ENCODE measurements at regions not wholly inside any gene's neighbourhood (a gene's known extent, or its start where the extent isn't known, plus 50 kb on each side); places are given as distances from the start of the nearest gene placed in this dataset.
"Not testable (repeated sequence)": the region's sequence is repeated elsewhere in the genome, so short reads cannot be mapped to it uniquely, and the experiment has no call there.

- not testable (repeated sequence) for H3K27me3 Mint-ChIP-seq (ENCODE audit: low read depth); H3K27ac Mint-ChIP-seq; H3K4me1 Mint-ChIP-seq (ENCODE audit: low read depth); H3K9me3 Mint-ChIP-seq; H3K36me3 Mint-ChIP-seq (ENCODE audit: low read depth); H3K4me3 Mint-ChIP-seq
These were observed 428.4 kb upstream of the SULF2 start for GRCh38 chr20:48213635-48214034.

- H3K27me3 Mint-ChIP-seq (ENCODE audit: low read depth): no peaks in the 10 kb centered on the region
- no peak overlapping the region for H3K4me3 Mint-ChIP-seq
- H3K9me3 Mint-ChIP-seq: no peaks in the 10 kb centered on the region
- H3K36me3 Mint-ChIP-seq (ENCODE audit: low read depth): no peaks in the 10 kb centered on the region
- no peak overlapping the region for H3K27ac Mint-ChIP-seq
- H3K4me1 Mint-ChIP-seq (ENCODE audit: low read depth): no peaks in the 10 kb centered on the region
These were observed 427.7 kb upstream of the SULF2 start for GRCh38 chr20:48212806-48213509.

- Mint-ChIP-seq H3K9me3 (no peaks in the 10 kb centered on the region), H3K4me1 (ENCODE audit: low read depth) (no peaks in the 10 kb centered on the region), H3K27me3 (ENCODE audit: low read depth) (no peaks in the 10 kb centered on the region), H3K4me3 (no peak overlapping the region), H3K36me3 (ENCODE audit: low read depth) (no peaks in the 10 kb centered on the region), H3K27ac (no peak overlapping the region)
These were observed 426.6 kb upstream of the SULF2 start for GRCh38 chr20:48211847-48212246.

- no peaks in the 10 kb centered on the region for H3K4me1 Mint-ChIP-seq (ENCODE audit: low read depth)
- H3K36me3 Mint-ChIP-seq (ENCODE audit: low read depth): no peaks in the 10 kb centered on the region
- no peaks in the 10 kb centered on the region for H3K9me3 Mint-ChIP-seq
- no peaks in the 10 kb centered on the region for H3K27me3 Mint-ChIP-seq (ENCODE audit: low read depth)
- no peak overlapping the region for H3K27ac Mint-ChIP-seq
- H3K4me3 Mint-ChIP-seq: no peak overlapping the region
These were observed 426.0 kb upstream of the SULF2 start for GRCh38 chr20:48211238-48211637.

GRCh38 chr20:48210111-48211027 is 425.1 kb upstream of the SULF2 start:
- H3K36me3 Mint-ChIP-seq (ENCODE audit: low read depth): no peaks in the 10 kb centered on the region
- no peaks in the 10 kb centered on the region for H3K9me3 Mint-ChIP-seq
- no peaks in the 10 kb centered on the region for H3K27me3 Mint-ChIP-seq (ENCODE audit: low read depth)
- H3K4me3 Mint-ChIP-seq: no peak overlapping the region
- H3K4me1 Mint-ChIP-seq (ENCODE audit: low read depth): no peaks in the 10 kb centered on the region
- H3K27ac Mint-ChIP-seq: no peak overlapping the region

GRCh38 chr20:48209102-48209501 is 423.8 kb upstream of the SULF2 start:
- Mint-ChIP-seq H3K36me3 (ENCODE audit: low read depth) (no peaks in the 10 kb centered on the region), H3K27me3 (ENCODE audit: low read depth) (no peaks in the 10 kb centered on the region), H3K4me3 (no peak overlapping the region), H3K27ac (no peak overlapping the region), H3K4me1 (ENCODE audit: low read depth) (no peaks in the 10 kb centered on the region), H3K9me3 (no peaks in the 10 kb centered on the region)

GRCh38 chr20:48208176-48208575 is 422.9 kb upstream of the SULF2 start:
- no peaks in the 10 kb centered on the region for H3K9me3 Mint-ChIP-seq
- H3K4me3 Mint-ChIP-seq: no peak overlapping the region
- no peaks in the 10 kb centered on the region for H3K27me3 Mint-ChIP-seq (ENCODE audit: low read depth)
- H3K4me1 Mint-ChIP-seq (ENCODE audit: low read depth): no peaks in the 10 kb centered on the region
- no peak overlapping the region for H3K27ac Mint-ChIP-seq
- H3K36me3 Mint-ChIP-seq (ENCODE audit: low read depth): no peaks in the 10 kb centered on the region

GRCh38 chr20:48207505-48207904 is 422.2 kb upstream of the SULF2 start:
- no peak overlapping the region for H3K4me3 Mint-ChIP-seq
- H3K4me1 Mint-ChIP-seq (ENCODE audit: low read depth): no peaks in the 10 kb centered on the region
- H3K9me3 Mint-ChIP-seq: no peaks in the 10 kb centered on the region
- H3K27me3 Mint-ChIP-seq (ENCODE audit: low read depth): no peaks in the 10 kb centered on the region
- no peak overlapping the region for H3K27ac Mint-ChIP-seq
- H3K36me3 Mint-ChIP-seq (ENCODE audit: low read depth): no peaks in the 10 kb centered on the region

- Mint-ChIP-seq H3K9me3 (no peaks in the 10 kb centered on the region), H3K36me3 (ENCODE audit: low read depth) (no peaks in the 10 kb centered on the region), H3K4me1 (ENCODE audit: low read depth) (no peaks in the 10 kb centered on the region), H3K27ac (no peak overlapping the region), H3K4me3 (no peak overlapping the region), H3K27me3 (ENCODE audit: low read depth) (no peaks in the 10 kb centered on the region)
These were observed 420.5 kb upstream of the SULF2 start for GRCh38 chr20:48205786-48206185.

- no peaks in the 10 kb centered on the region for H3K9me3 Mint-ChIP-seq
- H3K27me3 Mint-ChIP-seq (ENCODE audit: low read depth): no peaks in the 10 kb centered on the region
- no peak overlapping the region for H3K27ac Mint-ChIP-seq
- H3K36me3 Mint-ChIP-seq (ENCODE audit: low read depth): no peaks in the 10 kb centered on the region
- H3K4me1 Mint-ChIP-seq (ENCODE audit: low read depth): no peaks in the 10 kb centered on the region
- H3K4me3 Mint-ChIP-seq: no peak overlapping the region
These were observed 420.1 kb upstream of the SULF2 start for GRCh38 chr20:48205281-48205782.

GRCh38 chr20:48204499-48204898 is 419.2 kb upstream of the SULF2 start:
- Mint-ChIP-seq H3K4me1 (ENCODE audit: low read depth) (no peaks in the 10 kb centered on the region), H3K27me3 (ENCODE audit: low read depth) (no peaks in the 10 kb centered on the region), H3K27ac (no peak overlapping the region), H3K4me3 (no peak overlapping the region), H3K36me3 (ENCODE audit: low read depth) (no peaks in the 10 kb centered on the region), H3K9me3 (no peaks in the 10 kb centered on the region)

- Mint-ChIP-seq H3K4me3 (no peak overlapping the region), H3K36me3 (ENCODE audit: low read depth) (no peaks in the 10 kb centered on the region), H3K27me3 (ENCODE audit: low read depth) (no peaks in the 10 kb centered on the region), H3K27ac (no peak overlapping the region), H3K9me3 (no peaks in the 10 kb centered on the region), H3K4me1 (ENCODE audit: low read depth) (no peaks in the 10 kb centered on the region)
These were observed 418.0 kb upstream of the SULF2 start for GRCh38 chr20:48203252-48203651.

- Mint-ChIP-seq H3K36me3 (ENCODE audit: low read depth) (no peaks in the 10 kb centered on the region), H3K4me1 (ENCODE audit: low read depth) (no peaks in the 10 kb centered on the region), H3K27me3 (ENCODE audit: low read depth) (no peaks in the 10 kb centered on the region), H3K27ac (no peak overlapping the region), H3K9me3 (no peaks in the 10 kb centered on the region), H3K4me3 (no peak overlapping the region)
These were observed 417.2 kb upstream of the SULF2 start for GRCh38 chr20:48202334-48203113.

- Mint-ChIP-seq H3K27ac (no peak overlapping the region), H3K9me3 (no peaks in the 10 kb centered on the region), H3K27me3 (ENCODE audit: low read depth) (no peaks in the 10 kb centered on the region), H3K36me3 (ENCODE audit: low read depth) (no peaks in the 10 kb centered on the region), H3K4me3 (no peak overlapping the region), H3K4me1 (ENCODE audit: low read depth) (no peaks in the 10 kb centered on the region)
These were observed 416.6 kb upstream of the SULF2 start for GRCh38 chr20:48201885-48202284.

All from T-helper 1 cell treated with Interleukin-12 subunit alpha and Interleukin-12 subunit beta and Interleukin-4 antibody, amounts not matched to agents 30 μg/mL and 1 μg/mL, for 36 hours (primary cell).